ENCODE measurements at regions not wholly inside any gene's neighbourhood (a gene's known extent, or its start where the extent isn't known, plus 50 kb on each side); places are given as distances from the start of the nearest gene placed in this dataset.

GRCh38 chr4:123830930-123831329 is 434.3 kb downstream of the SPRY1 start:
- Histone ChIP-seq H3K4me1 (peaks cover 11% of the 10 kb centered on the region), H3K9me3 (no peaks in the 10 kb centered on the region), H3K27me3 (no peaks in the 10 kb centered on the region), H3K27ac (peak overlapping the region; percentile 74), H3K4me3 (no peak overlapping the region), H3K36me3 (no peaks in the 10 kb centered on the region)
- 88% methylated on average over 6 of the region's 6 CpGs for WGBS
- TF ChIP-seq POLR2A (IDR thresholded peaks at IDR 0.05), result no peak
- no peak for TF ChIP-seq POLR2AphosphoS5 (IDR thresholded peaks at IDR 0.05)
- no peak for TF ChIP-seq EP300 (IDR thresholded peaks at IDR 0.05)
- TF ChIP-seq, protein P1, sequence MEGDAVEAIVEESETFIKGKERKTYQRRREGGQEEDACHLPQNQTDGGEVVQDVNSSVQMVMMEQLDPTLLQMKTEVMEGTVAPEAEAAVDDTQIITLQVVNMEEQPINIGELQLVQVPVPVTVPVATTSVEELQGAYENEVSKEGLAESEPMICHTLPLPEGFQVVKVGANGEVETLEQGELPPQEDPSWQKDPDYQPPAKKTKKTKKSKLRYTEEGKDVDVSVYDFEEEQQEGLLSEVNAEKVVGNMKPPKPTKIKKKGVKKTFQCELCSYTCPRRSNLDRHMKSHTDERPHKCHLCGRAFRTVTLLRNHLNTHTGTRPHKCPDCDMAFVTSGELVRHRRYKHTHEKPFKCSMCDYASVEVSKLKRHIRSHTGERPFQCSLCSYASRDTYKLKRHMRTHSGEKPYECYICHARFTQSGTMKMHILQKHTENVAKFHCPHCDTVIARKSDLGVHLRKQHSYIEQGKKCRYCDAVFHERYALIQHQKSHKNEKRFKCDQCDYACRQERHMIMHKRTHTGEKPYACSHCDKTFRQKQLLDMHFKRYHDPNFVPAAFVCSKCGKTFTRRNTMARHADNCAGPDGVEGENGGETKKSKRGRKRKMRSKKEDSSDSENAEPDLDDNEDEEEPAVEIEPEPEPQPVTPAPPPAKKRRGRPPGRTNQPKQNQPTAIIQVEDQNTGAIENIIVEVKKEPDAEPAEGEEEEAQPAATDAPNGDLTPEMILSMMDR (IDR thresholded peaks at IDR 0.05), result no peak
- DNase-seq (ENCODE audit: low spot score in 2 of 2), result no peak

GRCh38 chr4:123832173-123833026 is 435.8 kb downstream of the SPRY1 start:
- H3K9me3 ChIP-seq, result no peaks in the 10 kb centered on the region
- no peaks in the 10 kb centered on the region for H3K36me3 ChIP-seq
- H3K4me1 ChIP-seq, result peaks cover 11% of the 10 kb centered on the region
- no peaks in the 10 kb centered on the region for H3K27me3 ChIP-seq
- WGBS, result 45% methylated on average over 7 of the region's 7 CpGs
- H3K4me3 ChIP-seq, result no peak overlapping the region
- H3K27ac ChIP-seq, result peak overlapping the region; percentile 80
- peak; percentile 75 to 78 for DNase-seq (ENCODE audit: low spot score in 2 of 2)
- TF ChIP-seq, protein P1 (IDR thresholded peaks at IDR 0.05), result no peak
- TF ChIP-seq POLR2A (IDR thresholded peaks at IDR 0.05), result no peak
- TF ChIP-seq EP300 (IDR thresholded peaks at IDR 0.05), result peak; percentile 74
- peak; percentile 2 to 97 (median 24) for TF ChIP-seq POLR2AphosphoS5 (IDR thresholded peaks at IDR 0.05)

DNA sequence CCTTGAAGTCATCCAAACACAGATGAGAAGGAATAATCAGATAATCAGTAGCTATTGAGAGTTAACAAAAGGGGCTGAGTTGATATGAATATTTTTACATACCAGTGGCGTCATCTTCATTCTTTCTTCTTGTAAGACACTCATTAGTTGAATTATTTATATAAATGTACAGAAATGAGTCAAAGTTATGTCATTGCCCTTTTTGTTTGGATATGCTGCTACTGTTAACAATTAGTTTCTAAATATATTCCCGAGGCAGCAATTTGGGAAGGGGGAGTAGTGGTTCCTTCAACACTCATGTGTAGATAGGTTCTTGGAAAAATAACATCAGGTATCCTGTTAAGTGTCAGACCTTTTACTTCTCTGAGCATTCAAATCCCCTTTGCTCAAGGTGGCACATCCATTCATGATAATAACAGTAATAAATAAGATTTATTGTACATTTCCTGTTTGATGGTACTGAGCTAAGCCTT is 436.6 kb downstream of the SPRY1 start:
- no peak for TF ChIP-seq EP300 (IDR thresholded peaks at IDR 0.05)
- TF ChIP-seq POLR2AphosphoS5 (IDR thresholded peaks at IDR 0.05), result no peak
- TF ChIP-seq, protein P1 (IDR thresholded peaks at IDR 0.05), result no peak
- no peak for TF ChIP-seq POLR2A (IDR thresholded peaks at IDR 0.05)
- peak overlapping the region; percentile 80 for H3K27ac ChIP-seq

DNA sequence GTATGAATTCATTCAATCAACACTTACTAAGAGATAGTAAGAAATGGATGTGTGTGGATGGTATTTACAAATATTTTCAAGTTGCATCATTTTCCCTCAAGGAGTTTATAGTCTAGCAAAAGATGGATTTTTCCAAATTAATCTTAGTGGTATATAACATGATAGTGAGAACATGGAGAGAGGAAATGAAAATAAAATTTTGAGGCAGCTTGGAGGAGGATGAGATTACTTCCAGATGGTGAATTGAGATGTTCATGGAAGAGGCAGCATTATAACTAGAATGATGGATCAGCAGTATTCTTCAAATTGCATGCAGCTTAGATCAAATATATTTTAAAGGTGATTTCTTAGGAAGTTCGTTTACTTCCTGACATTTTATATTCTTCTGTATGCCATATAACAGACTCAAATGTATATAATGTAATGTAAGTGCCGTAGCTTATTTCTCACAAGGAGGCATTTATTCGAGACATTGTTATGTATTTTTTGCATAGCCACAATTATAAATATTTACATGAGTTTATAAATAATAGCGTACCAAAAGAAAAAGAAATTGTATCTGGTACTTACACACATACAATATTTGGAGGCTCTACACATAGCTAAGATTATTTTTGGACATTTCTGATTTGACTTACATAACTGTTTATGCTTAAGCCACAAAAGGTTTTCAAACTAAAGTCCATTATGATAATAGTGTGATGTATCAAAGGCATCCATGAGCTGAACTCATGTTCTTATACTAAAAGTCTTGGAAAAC is 439.4 kb downstream of the SPRY1 start:
- peaks cover 14% of the 10 kb centered on the region for H3K4me1 ChIP-seq
- no peak for DNase-seq (ENCODE audit: low spot score in 2 of 2)
- no peaks in the 10 kb centered on the region for H3K9me3 ChIP-seq
- H3K27me3 ChIP-seq, result no peaks in the 10 kb centered on the region
- H3K36me3 ChIP-seq, result no peaks in the 10 kb centered on the region
- TF ChIP-seq POLR2A (IDR thresholded peaks at IDR 0.05), result no peak
- TF ChIP-seq, protein P1 (IDR thresholded peaks at IDR 0.05), result no peak
- TF ChIP-seq POLR2AphosphoS5 (IDR thresholded peaks at IDR 0.05), result no peak
- no peak for TF ChIP-seq EP300 (IDR thresholded peaks at IDR 0.05)
- H3K4me3 ChIP-seq, result no peak overlapping the region
- H3K27ac ChIP-seq, result no peak overlapping the region
- WGBS, result 75% methylated on average over 4 of the region's 4 CpGs

More for the DNA sequence above, 436.6 kb downstream of the SPRY1 start:
- H3K4me1 ChIP-seq, result peaks cover 13% of the 10 kb centered on the region
- DNase-seq (ENCODE audit: low spot score in 2 of 2), result no peak
- no peak overlapping the region for H3K4me3 ChIP-seq
- WGBS, result 40% methylated on average over 2 of the region's 2 CpGs
- no peaks in the 10 kb centered on the region for H3K9me3 ChIP-seq
- H3K36me3 ChIP-seq, result no peaks in the 10 kb centered on the region
- H3K27me3 ChIP-seq, result no peaks in the 10 kb centered on the region

All from suprapubic skin (tissue), 4 donors.